IMR-90 (cell line): ENCODE measurements at regions not wholly inside any gene's neighbourhood (a gene's known extent, or its start where the extent isn't known, plus 50 kb on each side); places are given as distances from the start of the nearest gene placed in this dataset.

ENCODE experiments used
- ATAC-seq: fragments of 200-7000 bp; cut with Tn5 transposase; 2 replicates; pipeline ENCODE4 v1.9.1; 2020; ENCODE audit warnings: low read depth, mild to moderate bottlenecking, moderate library complexity
- BruUV-seq: library from RNA; stranded (reverse); fragments of 400-500 nt; replicated peaks from 2 replicates; lab custom pipeline; 2021; lab: Mats Ljungman, UMichigan
- CTCF ChIA-PET: fragments of 300-600 bp; formaldehyde crosslinking; extraction: SDS; loops from one replicate; lab custom pipeline; 2021; ENCODE audit warnings: antibody characterized with exemption; lab: Yijun Ruan, JAX
- POLR2A ChIA-PET: fragments of 300-600 bp; sonication (Branson Sonifier 250); formaldehyde crosslinking; loops from one replicate; lab custom pipeline; 2022; ENCODE audit warnings: antibody characterized with exemption; ENCODE audit not compliant: unreplicated experiment; lab: Charles Lee
- DNase-seq: peaks from one replicate; pipeline ENCODE4 v3.0.0; 2013
- H2AFZ ChIP-seq: replicated peaks from 2 replicates; pipeline ENCODE3; 2013; ENCODE audit warnings: low read length, mild to moderate bottlenecking; ENCODE audit not compliant: poor library complexity
- H2AK5ac ChIP-seq: 2 replicates; pipeline ENCODE4 v1.6.1; 2013; ENCODE audit warnings: low read depth, low read length, inconsistent platforms
- H2AK9ac ChIP-seq: replicated peaks from 2 replicates; pipeline ENCODE3; 2013; ENCODE audit warnings: mild to moderate bottlenecking, low read depth, low read length, moderate library complexity; ENCODE audit not compliant: poor library complexity
- H2BK120ac ChIP-seq: 2 replicates; pipeline ENCODE4 v1.6.1; 2013; ENCODE audit warnings: low read depth, low read length, inconsistent platforms
- H2BK15ac ChIP-seq: 3 replicates; pipeline ENCODE4 v1.6.1; 2013; ENCODE audit warnings: low read depth, low read length, inconsistent platforms
- H2BK20ac ChIP-seq: 2 replicates; pipeline ENCODE4 v1.6.1; 2013; ENCODE audit warnings: low read depth, mild to moderate bottlenecking, inconsistent platforms, low read length, moderate library complexity
- H2BK5ac ChIP-seq: 2 replicates; pipeline ENCODE4 v1.6.1; 2013; ENCODE audit warnings: mild to moderate bottlenecking, low read depth, low read length, inconsistent platforms; ENCODE audit not compliant: poor library complexity, severe bottlenecking
- H3K14ac ChIP-seq: replicated peaks from 2 replicates; pipeline ENCODE4 v1.6.1; 2013; ENCODE audit warnings: low read depth, low read length, inconsistent platforms
- H3K18ac ChIP-seq: 2 replicates; pipeline ENCODE4 v1.6.1; 2013; ENCODE audit warnings: low read depth, low read length, control low read depth
- H3K23ac ChIP-seq: 2 replicates; pipeline ENCODE4 v1.6.1; 2013; ENCODE audit warnings: low read depth, low read length, inconsistent platforms
- H3K27ac ChIP-seq: 2 replicates; pipeline ENCODE4 v1.5.1; 2013; ENCODE audit warnings: mild to moderate bottlenecking, control low read depth, low read length; ENCODE audit not compliant: insufficient read depth
- H3K27me3 ChIP-seq: 2 replicates; pipeline ENCODE4 v1.6.1; 2013; ENCODE audit warnings: low read length; ENCODE audit not compliant: control insufficient read depth, insufficient read depth
- H3K36me3 ChIP-seq: 2 replicates; pipeline ENCODE4 v1.6.1; 2013; ENCODE audit warnings: low read length, mixed read lengths; ENCODE audit not compliant: control insufficient read depth, insufficient read depth
- H3K4ac ChIP-seq: 2 replicates; pipeline ENCODE4 v1.6.1; 2013; ENCODE audit warnings: low read depth, low read length, inconsistent platforms
- H3K4me1 ChIP-seq: 2 replicates; pipeline ENCODE4 v1.6.1; 2013; ENCODE audit warnings: low read length, mixed read lengths; ENCODE audit not compliant: control insufficient read depth, insufficient read depth
- H3K4me2 ChIP-seq: 2 replicates; pipeline ENCODE4 v1.6.1; 2013; ENCODE audit warnings: low read depth, mild to moderate bottlenecking, control low read depth, low read length, moderate library complexity
- H3K4me3 ChIP-seq: 2 replicates; pipeline ENCODE4 v1.5.1; 2013; ENCODE audit warnings: low read depth, mild to moderate bottlenecking, control low read depth, low read length, moderate library complexity; ENCODE audit not compliant: insufficient read depth
- H3K56ac ChIP-seq: 2 replicates; pipeline ENCODE4 v1.6.1; 2013; ENCODE audit warnings: low read length, inconsistent platforms; ENCODE audit not compliant: insufficient read depth; ENCODE audit errors: extremely low read depth
- H3K79me1 ChIP-seq, 2 experiments: 2 replicates each; pipeline ENCODE4 v1.6.1; 2013; ENCODE audit warnings: low read length in 2 of 2, inconsistent platforms in 1 of 2, low read depth in 1 of 2
- H3K9ac ChIP-seq: 2 replicates; pipeline ENCODE4 v1.6.1; 2013; ENCODE audit warnings: low read depth, low read length, control low read depth
- H3K9me1 ChIP-seq: 2 replicates; pipeline ENCODE4 v1.6.1; 2013; ENCODE audit warnings: low read length, inconsistent platforms; ENCODE audit not compliant: insufficient read depth
- H3K9me3 ChIP-seq: 2 replicates; pipeline ENCODE4 v1.6.1; 2013; ENCODE audit warnings: low read length; ENCODE audit not compliant: control insufficient read depth, insufficient read depth
- H4K20me1 ChIP-seq: 2 replicates; pipeline ENCODE4 v1.6.1; 2013; ENCODE audit warnings: low read length, inconsistent platforms; ENCODE audit not compliant: insufficient read depth
- H4K5ac ChIP-seq: 2 replicates; pipeline ENCODE4 v1.6.1; 2013; ENCODE audit warnings: mild to moderate bottlenecking, low read depth, low read length, control low read depth
- H4K8ac ChIP-seq, 2 experiments: 2 replicates each; pipeline ENCODE4 v1.6.1; 2013; ENCODE audit warnings: low read depth in 2 of 2, low read length in 2 of 2, control low read depth in 1 of 2, inconsistent platforms in 1 of 2
- H4K91ac ChIP-seq: 2 replicates; pipeline ENCODE4 v1.6.1; 2013; ENCODE audit warnings: low read depth, low read length, inconsistent platforms; ENCODE audit not compliant: insufficient read depth
- CEBPB ChIP-seq: IDR thresholded peaks from 2 replicates; pipeline ENCODE4 v1.6.1; 2012; ENCODE audit warnings: low read depth, low read length, improper control_type of control experiment
- MXI1 ChIP-seq: IDR thresholded peaks from 2 replicates; pipeline ENCODE4 v1.6.1; 2012; ENCODE audit warnings: low read depth, mild to moderate bottlenecking, low read length, moderate library complexity, borderline replicate concordance
- RAD21 ChIP-seq: IDR thresholded peaks from 2 replicates; pipeline ENCODE4 v1.6.1; 2012; ENCODE audit warnings: low read length, improper control_type of control experiment
- WGBS, 2 experiments: methylation state at CpG; one replicate each; pipeline versions ENCODE4 v1.1.5 to v1.1.7; 2013; ENCODE audit warnings: missing lambda C conversion rate in 2 of 2; ENCODE audit not compliant: insufficient read length in 1 of 2; ENCODE audit errors: extremely low coverage in 2 of 2; 5-methylcytosine and 5-hydroxymethylcytosine counted together
- dilution Hi-C: fragments of 300-500 bp; cut with HindIII; formaldehyde crosslinking; loops from one replicate; pipeline ENCODE4 v1.14.3; 2018; ENCODE audit warnings: low sequenced_read_pairs; ENCODE audit not compliant: unreplicated experiment
- in situ Hi-C: fragments of 300-500 bp; cut with MboI; formaldehyde crosslinking; loops from 3 replicates; pipeline ENCODE4 v1.14.3; 2019; ENCODE audit warnings: low sequenced_read_pairs, inconsistent platforms, mixed read lengths
- intact Hi-C: fragments of 100-400 bp; cut with micrococcal nuclease; formaldehyde crosslinking; loops from 2 replicates; pipeline ENCODE4 v1.10.0; 2022

- H2BK15ac ChIP-seq = no peak overlapping the region
Observed at GRCh38 chr14:35978561-35978960, 152.4 kb downstream of the BRMS1L start.

More at GRCh38 chr14:35978561-35978960, 152.4 kb downstream of the BRMS1L start:
- Histone ChIP-seq H4K91ac (no peak overlapping the region), H3K79me1 (no peaks in the 10 kb centered on the region), H2BK120ac (no peak overlapping the region), H3K9ac (no peak overlapping the region), H2BK5ac (no peak overlapping the region), H3K56ac (no peak overlapping the region), H3K18ac (no peak overlapping the region), H2BK20ac (no peak overlapping the region), H2AK9ac (no peak overlapping the region), H2AK5ac (no peak overlapping the region), H3K4me3 (no peak overlapping the region), H3K9me1 (no peaks in the 10 kb centered on the region), H3K4ac (no peak overlapping the region), H3K4me2 (no peak overlapping the region), H3K27ac (no peak overlapping the region), H3K27me3 (no peaks in the 10 kb centered on the region), H4K20me1 (no peaks in the 10 kb centered on the region), H2AFZ (no peak overlapping the region), H3K9me3 (no peaks in the 10 kb centered on the region), H3K36me3 (no peaks in the 10 kb centered on the region), H3K23ac (no peak overlapping the region), H4K8ac (no peak overlapping the region), H3K4me1 (no peaks in the 10 kb centered on the region), H3K14ac (no peak overlapping the region), H4K5ac (no peak overlapping the region)
- intact Hi-C loops = no loop called here
- no peak for TF ChIP-seq RAD21
- no peak for TF ChIP-seq MXI1
- TF ChIP-seq CEBPB = no peak
- BruUV-seq = no TSS peak
- dilution Hi-C loops = no loop called here
- ChIA-PET CTCF (interaction anchor here (0.7 kb wide), 1 partner anchor 344 kb away, joined by 5 read pairs; no protein-coding TSS in a partner anchor), POLR2A (no interaction called here)
- no CpG with 5 or more reads among the region's 6 CpGs for WGBS, 2 experiments
- ATAC-seq = no peak
- DNase-seq = no peak
- in situ Hi-C loops = no loop called here
